Epithelial cell of esophagus (primary cell): ENCODE measurements at regions not wholly inside any gene's neighbourhood (a gene's known extent, or its start where the extent isn't known, plus 50 kb on each side); places are given as distances from the start of the nearest gene placed in this dataset.

Experiments
- DNase-seq: peaks from one replicate; pipeline ENCODE4 v3.0.0; 2010; ENCODE audit warnings: low read depth
- H3K4me3 ChIP-seq: 2 replicates; pipeline ENCODE4 v1.5.1; 2011; ENCODE audit warnings: mild to moderate bottlenecking, low read length, control low read depth
- TF ChIP-seq, protein P1 (sequence below): IDR thresholded peaks from 2 replicates; pipeline ENCODE4 v1.5.1; 2011; ENCODE audit warnings: low read depth, mild to moderate bottlenecking, low read length, control low read depth, inconsistent platforms; ENCODE audit not compliant: insufficient read depth; ENCODE audit errors: missing control alignments

DNA sequence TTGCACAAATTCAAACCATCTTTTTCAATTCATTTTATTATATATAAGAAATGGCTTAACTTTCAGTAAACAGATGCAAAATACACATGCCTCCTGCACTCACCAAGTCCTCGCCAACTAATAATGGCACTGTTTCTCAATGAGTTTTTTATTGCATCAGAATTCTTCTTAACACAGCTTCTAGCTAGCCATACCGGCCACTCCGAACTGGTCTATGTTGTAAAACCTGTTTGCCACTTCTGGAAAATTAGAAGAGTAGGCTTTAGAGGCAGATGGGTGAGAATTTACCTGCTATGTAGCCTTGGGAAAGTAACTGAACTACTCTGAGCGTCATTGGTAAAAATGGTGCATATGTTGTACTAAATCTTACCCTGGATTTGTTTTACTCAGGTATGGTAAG lies 100.6 kb upstream of the LHCGR start:
- peak; percentile 81 for DNase-seq
- H3K4me3 ChIP-seq: no peak overlapping the region
- TF ChIP-seq, protein P1, sequence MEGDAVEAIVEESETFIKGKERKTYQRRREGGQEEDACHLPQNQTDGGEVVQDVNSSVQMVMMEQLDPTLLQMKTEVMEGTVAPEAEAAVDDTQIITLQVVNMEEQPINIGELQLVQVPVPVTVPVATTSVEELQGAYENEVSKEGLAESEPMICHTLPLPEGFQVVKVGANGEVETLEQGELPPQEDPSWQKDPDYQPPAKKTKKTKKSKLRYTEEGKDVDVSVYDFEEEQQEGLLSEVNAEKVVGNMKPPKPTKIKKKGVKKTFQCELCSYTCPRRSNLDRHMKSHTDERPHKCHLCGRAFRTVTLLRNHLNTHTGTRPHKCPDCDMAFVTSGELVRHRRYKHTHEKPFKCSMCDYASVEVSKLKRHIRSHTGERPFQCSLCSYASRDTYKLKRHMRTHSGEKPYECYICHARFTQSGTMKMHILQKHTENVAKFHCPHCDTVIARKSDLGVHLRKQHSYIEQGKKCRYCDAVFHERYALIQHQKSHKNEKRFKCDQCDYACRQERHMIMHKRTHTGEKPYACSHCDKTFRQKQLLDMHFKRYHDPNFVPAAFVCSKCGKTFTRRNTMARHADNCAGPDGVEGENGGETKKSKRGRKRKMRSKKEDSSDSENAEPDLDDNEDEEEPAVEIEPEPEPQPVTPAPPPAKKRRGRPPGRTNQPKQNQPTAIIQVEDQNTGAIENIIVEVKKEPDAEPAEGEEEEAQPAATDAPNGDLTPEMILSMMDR: no peak

DNA sequence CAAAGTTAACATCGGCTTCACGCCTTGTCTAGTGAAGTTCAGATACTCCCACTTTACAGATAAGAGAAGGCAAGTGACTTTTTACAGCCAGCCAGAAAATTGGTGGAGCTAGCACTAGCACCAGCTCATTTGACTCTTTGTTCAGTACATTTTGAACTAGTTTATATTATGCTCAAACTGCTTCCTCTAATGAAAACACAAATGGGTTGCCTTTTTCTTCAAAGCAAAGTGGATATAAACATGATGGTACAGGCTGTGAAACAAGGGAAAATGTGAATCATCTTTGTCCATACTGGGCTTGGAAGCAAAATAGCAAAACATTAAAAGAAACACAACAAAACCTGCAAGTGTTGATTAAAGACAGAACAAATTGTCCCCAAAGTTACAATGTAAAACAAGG lies 99.6 kb upstream of the LHCGR start:
- TF ChIP-seq, protein P1: no peak
- peak; percentile 29 for DNase-seq
- H3K4me3 ChIP-seq: no peak overlapping the region

DNA sequence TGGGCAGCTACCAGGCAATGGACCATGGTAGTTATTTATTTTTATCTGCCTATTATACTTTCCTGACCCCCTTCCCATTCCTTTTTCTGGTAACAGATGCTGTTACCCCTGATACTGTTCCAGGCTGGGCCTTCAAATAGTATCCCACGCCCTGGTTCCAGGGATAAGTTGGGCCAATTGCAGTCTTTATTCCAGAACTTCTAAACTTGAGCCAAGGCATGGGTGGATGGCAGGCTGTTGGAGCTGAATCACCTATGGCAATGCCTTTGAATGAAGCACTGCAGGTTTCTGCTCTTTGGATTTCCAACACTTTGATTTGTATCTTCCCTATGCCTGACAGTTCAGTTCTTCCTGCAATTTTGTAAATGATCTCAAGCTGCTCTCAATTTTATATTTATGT lies 99.2 kb upstream of the LHCGR start:
- no peak overlapping the region for H3K4me3 ChIP-seq
- DNase-seq: no peak
- TF ChIP-seq, protein P1: no peak

DNA sequence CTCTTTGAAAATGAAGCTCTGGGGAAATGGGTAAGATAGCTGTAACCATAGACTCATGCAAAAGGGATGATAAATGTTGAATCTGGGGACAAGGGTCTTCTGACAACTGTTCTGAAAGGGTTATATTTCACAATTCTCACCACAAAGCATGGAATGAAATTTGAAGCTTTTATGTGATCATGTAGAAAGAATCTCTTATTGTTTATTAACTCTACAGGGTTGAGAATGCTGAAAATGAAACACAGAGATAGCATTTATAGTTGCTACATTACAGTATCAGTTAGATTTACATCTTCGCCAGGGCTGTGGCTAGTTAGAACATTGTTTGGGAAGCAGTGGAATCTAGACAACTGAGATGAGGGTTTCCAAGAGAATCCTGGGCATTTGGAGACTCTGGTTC lies 97.4 kb upstream of the LHCGR start:
- TF ChIP-seq, protein P1: no peak
- H3K4me3 ChIP-seq: no peak overlapping the region
- no peak for DNase-seq

DNA sequence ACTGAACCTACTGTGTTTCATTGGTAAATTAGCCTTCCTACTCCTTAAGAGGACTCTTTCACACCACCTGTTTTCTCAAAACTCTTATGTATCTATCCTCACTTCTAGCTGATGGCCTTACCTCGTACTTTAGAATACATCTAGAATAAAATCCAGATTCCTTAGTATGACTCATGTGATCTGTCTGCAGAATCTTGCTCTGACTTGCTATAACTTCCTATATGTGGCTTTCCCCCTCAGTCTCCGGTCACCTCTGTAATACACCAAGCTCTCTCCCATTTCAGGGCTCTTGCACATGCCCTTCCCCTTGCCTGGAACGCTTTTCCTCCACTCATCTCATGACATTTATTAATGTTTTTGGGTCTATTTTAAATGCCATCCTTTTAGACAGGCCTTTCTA lies 95.6 kb upstream of the LHCGR start:
- DNase-seq: peak; percentile 82
- TF ChIP-seq, protein P1: no peak
- no peak overlapping the region for H3K4me3 ChIP-seq

DNA sequence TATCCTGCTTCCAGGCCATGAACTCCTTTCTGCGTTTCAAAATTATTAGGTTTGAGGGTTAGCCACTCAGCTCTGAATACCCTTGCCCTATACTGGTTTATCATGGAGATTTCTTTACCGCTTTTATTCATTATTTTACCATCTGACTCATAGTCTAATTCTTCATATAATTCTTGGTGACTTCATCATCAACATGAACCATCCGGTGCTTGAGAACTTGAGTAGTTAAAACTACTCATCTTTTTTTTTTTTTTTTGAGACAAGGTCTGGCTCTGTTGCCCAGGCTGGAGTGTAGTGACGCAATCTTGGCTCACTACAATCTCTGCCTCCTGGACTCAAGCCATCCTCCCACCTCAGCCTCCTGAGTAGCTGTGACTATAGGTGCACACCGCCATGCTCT lies 94.2 kb upstream of the LHCGR start:
- DNase-seq: peak; percentile 81
- TF ChIP-seq, protein P1: no peak

DNA sequence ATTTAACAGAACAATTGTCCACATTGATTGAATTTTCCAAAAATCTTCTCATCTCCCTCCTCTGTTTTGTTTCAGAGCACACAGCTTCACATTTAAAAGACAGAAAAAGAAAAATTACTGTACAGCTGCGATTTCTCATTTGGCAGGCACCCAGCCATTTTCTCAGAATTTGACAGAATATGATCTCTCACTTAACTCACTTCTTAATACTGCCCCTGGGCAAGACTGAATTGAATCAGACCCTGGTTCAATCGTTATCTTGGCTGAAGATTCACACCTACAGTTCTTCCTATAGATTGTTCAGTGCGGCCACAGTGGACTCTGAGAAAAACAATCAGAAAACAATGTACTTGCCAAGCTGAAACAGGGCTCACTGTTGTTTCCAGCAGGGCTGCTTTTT lies 90.2 kb upstream of the LHCGR start:
- H3K4me3 ChIP-seq: no peak overlapping the region
- peak; percentile 26 for DNase-seq
- TF ChIP-seq, protein P1: no peak

More for the DNA sequence above, 94.2 kb upstream of the LHCGR start:
- no peak overlapping the region for H3K4me3 ChIP-seq
